COLO668 (cell line): ENCODE measurements at regions not wholly inside any gene's neighbourhood (a gene's known extent, or its start where the extent isn't known, plus 50 kb on each side); places are given as distances from the start of the nearest gene placed in this dataset.
"Not testable (repeated sequence)": the region's sequence is repeated elsewhere in the genome, so short reads cannot be mapped to it uniquely, and the experiment has no call there.

ENCODE experiments used
- DNase-seq: peaks from one replicate; lab custom pipeline; 2025; ENCODE audit not compliant: unreplicated experiment; lab: John Stamatoyannopoulos, UW

- DNase-seq: no peak
These were observed 370.2 kb downstream of the SHANK2 start for GRCh38 chr11:70881948-70882715.

- DNase-seq: no peak
These were observed 369.7 kb downstream of the SHANK2 start for GRCh38 chr11:70882716-70883085.

DNA sequence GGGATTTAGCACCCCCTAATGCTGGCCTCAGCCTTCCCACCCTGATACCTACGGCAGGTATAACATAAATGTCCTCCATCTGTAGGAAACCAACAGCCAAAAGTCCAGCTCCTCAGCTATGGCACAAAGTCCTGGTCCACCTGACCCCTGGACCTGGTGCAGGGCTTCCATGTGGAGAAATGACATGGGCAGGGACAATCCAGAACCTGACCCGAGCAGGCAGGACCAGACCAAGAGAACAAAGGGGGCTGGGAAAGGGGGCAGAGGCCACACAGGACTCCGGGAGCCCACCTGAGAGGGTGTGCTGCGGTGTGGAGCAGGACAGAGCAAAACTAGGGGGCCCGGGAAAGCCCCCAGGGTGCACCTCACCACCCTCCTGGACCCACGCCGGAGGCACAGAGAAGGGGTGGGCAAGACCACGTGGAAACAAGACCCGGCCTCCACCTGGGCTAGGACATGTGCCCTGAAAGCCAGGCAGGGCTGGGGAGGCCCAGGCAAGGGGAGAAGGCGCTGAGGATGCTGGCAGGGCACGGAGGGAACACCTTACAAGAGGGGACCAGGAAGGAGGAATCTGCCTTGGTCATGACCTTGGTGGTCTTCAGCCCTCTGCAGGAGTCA is 368.9 kb downstream of the SHANK2 start:
- no peak for DNase-seq

DNA sequence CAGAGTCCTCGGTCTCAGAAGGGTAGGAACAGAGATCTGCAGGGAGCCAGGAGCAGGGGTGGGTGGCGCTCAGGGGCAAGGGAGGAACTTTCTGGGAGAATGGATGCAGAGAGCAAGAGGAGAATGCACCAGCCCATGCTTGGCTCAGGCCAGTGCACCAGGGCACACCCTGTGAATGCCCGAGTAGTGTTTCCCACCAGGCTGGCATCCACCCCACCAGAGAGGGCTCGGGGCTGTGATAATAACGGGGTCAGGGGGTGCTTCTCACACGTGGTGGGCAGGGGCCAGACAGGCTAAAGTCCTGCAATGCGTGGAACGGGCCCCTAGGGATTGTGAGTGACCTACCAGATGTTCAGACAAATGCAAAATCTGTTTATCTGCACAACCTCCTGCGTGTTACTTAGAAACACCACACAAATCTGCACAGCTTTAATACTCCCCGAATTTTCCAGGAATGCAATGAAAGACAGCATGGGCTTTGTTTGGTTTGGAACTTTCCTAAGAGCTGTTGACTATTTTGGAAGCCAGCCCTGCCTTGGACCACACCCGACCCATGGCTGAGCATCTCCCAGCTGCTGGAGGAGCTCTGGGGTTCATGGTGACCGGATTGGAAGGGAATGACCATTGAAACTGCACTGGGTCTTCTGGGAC is 368.3 kb downstream of the SHANK2 start:
- DNase-seq: no peak

GRCh38 chr11:70885281-70886231 is 366.8 kb downstream of the SHANK2 start:
- DNase-seq: no peak

- DNase-seq: no peak
These were observed 366.1 kb downstream of the SHANK2 start for GRCh38 chr11:70886256-70886655.

DNA sequence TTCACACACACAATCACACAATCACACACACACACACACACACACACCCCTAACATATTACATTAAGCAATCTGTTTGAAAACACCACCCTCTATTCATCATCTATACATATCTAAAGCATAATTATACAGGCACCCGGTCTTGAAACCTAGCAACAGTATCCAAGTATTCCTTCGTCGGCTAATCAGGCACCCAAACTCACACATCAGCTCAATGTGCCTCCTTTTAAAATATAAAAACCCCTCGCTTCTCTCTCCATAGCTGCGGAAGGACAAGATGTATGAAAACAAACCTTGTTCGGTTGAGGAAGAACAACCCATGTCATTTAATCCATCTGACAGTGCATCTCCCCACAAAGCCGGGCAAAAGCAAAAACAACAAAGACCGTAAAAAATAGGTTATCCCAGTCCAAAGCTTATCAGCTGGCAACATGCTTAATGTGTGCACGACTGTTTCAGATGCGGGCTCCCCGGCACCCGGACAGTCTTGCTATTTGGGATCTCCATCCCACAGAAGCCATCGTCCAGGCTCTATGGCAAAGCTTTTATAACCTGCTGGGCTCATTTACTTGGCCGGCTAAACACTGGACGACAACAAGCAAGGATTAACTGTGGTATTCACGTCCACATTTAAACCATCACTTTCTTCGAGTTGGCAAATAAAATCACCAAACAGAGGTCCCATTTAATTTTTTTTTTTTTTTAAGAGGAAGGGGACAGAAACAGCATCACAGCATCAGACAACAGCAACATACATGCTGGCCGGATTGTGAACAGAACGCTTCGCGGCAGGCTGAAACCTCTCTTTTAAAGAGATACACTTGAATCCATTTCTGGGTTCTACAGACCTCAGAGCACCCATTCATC is 365.5 kb downstream of the SHANK2 start:
- DNase-seq: no peak

- DNase-seq: no peak
These were observed 364.9 kb downstream of the SHANK2 start for GRCh38 chr11:70887542-70887827.

GRCh38 chr11:70888061-70888460 is 364.3 kb downstream of the SHANK2 start:
- no peak for DNase-seq

DNA sequence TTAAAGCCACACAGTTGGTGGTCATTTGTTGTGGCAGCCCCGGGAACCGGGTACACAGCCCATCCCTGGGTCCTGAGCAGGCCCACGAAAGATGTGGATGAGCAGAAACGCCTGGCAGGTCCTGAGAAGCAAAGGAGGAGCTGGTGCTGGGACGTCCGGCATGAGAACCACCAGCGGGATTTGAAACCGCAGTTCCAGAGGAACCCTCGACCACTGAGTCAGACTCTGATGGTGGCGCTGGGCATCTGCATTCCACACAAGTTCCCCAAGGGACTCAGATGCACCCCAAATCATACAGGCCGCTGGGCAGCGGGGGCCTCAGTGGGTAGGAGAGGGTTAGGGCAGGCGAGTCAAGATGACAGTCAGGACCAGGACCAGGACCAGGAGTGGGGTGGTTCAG is 363.0 kb downstream of the SHANK2 start:
- no peak for DNase-seq

- DNase-seq: no peak
These were observed 360.5 kb downstream of the SHANK2 start for GRCh38 chr11:70891844-70892380.

GRCh38 chr11:70892889-70893288 is 359.5 kb downstream of the SHANK2 start:
- DNase-seq: no peak

DNA sequence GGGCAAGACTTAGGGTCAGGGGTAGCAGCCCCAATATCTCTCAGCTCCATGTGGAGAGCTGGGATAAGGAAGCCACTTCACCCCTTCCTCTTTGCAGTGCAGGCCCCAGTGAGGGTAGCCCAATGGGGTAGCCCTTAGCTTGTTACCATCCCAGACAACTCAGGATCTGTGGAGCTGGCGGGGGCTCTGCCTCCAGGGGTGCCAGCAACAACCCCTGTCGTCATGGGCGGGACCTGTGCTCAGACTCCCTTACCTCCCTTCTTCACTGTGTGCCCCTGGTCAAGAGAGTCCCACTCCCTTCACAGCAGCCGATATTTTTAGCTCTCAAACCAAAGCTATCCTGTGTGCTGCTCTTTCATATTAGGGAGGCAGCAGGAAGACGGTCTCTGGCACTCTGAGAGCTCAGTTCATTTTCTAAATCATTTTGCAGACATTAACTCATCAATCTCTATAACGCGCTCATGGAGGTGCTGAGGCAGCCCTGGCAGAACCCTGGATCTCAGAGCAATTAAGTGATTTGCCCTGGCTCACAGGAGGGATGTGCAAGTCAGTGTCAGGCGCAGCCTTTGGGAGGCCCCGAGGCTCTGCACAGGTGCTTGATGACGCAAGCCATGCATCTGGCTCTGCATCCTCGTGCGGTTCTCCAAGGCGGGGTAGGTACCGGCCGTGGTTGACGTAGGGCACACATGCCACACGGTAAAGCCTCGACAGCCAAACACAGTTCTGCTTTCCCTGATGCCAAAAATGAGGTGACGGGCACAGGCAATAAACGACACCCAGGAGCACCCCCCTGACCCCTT is 357.6 kb downstream of the SHANK2 start:
- no peak for DNase-seq

DNA sequence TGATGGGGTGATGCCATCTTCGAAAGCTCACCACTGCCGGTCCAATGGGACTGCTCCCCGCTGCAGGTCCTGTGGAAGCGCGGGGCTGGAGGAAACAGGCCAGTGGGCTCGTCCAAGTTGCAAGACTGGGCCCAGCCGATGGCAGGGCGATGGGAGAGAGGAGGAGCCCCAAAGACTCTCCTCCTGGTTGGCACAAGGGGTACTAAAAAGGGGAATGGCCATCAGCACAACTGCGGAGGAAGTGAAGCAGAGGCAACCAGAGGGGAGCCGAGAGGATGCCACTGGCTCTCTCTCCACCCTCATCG is 357.1 kb downstream of the SHANK2 start:
- DNase-seq: no peak

GRCh38 chr11:70897429-70897828 is 354.9 kb downstream of the SHANK2 start:
- DNase-seq: no peak

- no peak for DNase-seq
These were observed 352.8 kb downstream of the SHANK2 start for GRCh38 chr11:70899616-70900015.

DNA sequence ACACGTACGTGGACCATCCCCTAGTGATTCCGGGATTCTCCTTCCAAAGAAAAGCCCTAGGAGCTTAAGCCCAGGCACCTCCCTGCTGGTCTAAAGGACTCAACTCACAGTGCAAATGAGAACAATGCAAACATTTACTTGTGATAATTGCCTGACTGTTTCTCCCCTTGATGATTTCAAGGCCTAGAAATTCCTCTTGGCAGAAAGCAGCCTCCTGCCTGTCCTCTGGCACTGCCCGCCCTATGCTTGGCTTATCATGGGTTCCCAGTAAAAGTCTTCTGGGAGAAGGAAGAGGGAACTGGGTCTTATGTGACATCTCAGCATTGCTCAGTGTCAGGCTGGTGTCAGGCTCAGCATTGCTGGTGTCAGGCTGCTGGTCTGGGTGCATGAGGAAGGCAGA is 351.8 kb downstream of the SHANK2 start:
- DNase-seq: no peak

GRCh38 chr11:70901951-70902521 is 350.3 kb downstream of the SHANK2 start:
- DNase-seq: no peak

DNA sequence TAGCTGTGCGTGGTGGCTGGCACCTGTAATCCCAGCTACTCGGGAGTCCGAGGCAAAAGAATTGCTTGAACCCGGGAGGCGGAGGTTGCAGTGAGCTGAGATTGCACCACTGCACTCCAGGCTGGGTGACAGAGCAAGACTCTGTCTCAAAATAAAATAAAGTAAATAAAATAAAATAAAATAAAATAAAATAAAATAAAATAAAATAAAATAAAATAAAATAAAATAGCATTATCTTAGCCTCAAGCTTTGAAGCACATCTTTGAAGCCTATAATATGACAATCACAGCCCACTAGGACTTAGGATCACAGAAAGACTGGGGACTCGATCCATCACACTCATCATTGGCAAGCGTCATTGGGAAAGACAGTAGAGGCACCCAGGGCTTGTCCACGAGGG is 349.1 kb downstream of the SHANK2 start:
- not testable (repeated sequence) for DNase-seq
